Left lung (tissue), 4 donors: ENCODE measurements at regions not wholly inside any gene's neighbourhood (a gene's known extent, or its start where the extent isn't known, plus 50 kb on each side); places are given as distances from the start of the nearest gene placed in this dataset.

ENCODE experiments used
- ATAC-seq: fragments of 200-7000 bp; cut with Tn5 transposase; one replicate; pipeline ENCODE4 v1.9.1; 2020; ENCODE audit warnings: moderate library complexity
- DNase-seq, 4 donors: peaks; one replicate each; pipeline ENCODE4 v3.0.0-alpha.2; 2013 to 2020
- H3K27ac ChIP-seq, 2 donors: fragments of 200-600 bp; sonication (generic) in 1 of 2; one replicate each; pipeline versions ENCODE4 v1.5.0 to v1.8.0; 2020 to 2021
- H3K27me3 ChIP-seq, 2 donors: fragments of 200-600 bp; sonication (generic) in 1 of 2; one replicate each; pipeline versions ENCODE4 v1.5.0 to v1.8.0; 2020 to 2021
- H3K36me3 ChIP-seq, 2 donors: fragments of 200-600 bp; sonication (generic) in 1 of 2; one replicate each; pipeline versions ENCODE4 v1.5.0 to v1.8.0; 2020 to 2021
- H3K4me1 ChIP-seq, 2 donors: fragments of 200-600 bp; one replicate each; pipeline ENCODE4 v1.8.0; 2021
- H3K4me3 ChIP-seq, 2 donors: fragments of 200-600 bp; sonication (generic) in 1 of 2; one replicate each; pipeline versions ENCODE4 v1.5.0 to v1.8.0; 2020 to 2021; ENCODE audit warnings: mild to moderate bottlenecking in 1 of 2
- H3K9me3 ChIP-seq, 2 donors: fragments of 200-600 bp; sonication (generic) in 1 of 2; one replicate each; pipeline versions ENCODE4 v1.5.0 to v1.8.0; 2020 to 2021
- CTCF ChIP-seq, 2 donors: fragments of 200-600 bp; sonication (generic) in 1 of 2; IDR thresholded peaks; one replicate each; pipeline versions ENCODE4 v1.5.0 to v1.8.0; 2021; ENCODE audit warnings: antibody characterized with exemption in 2 of 2
- intact Hi-C, 2 donors: fragments of 100-400 bp; cut with DNase I; formaldehyde crosslinking; loops; one replicate each; pipeline versions ENCODE4 v1.11.2 to v1.14.2; 2022
- donor health status: DM: no; HTN: yes; CAD: no.
- donor health status: DM: no; HTN: no; CAD: no.

DNA sequence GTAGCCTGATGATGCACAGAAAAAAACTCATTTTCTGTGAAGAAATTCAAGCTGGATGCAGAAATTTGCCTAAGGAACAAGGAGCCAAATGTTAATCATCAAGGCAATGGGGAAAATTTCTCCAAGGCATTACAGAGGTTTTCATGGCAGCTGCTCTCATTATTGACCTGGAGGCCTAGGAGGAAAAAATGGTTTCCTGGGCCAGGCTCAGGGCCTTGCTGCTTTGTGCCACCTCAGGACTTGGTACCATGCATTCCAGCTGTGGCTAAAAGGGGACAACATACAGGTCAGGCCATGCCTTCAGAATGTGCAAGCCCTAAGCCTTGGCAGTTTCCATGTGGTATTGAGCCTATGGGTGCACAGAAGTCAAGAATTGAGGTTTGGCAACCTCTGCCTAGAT is 1320.1 kb upstream of the MIR17HG start:
- ATAC-seq (no peak), DNase-seq (no peak)
- no peak for TF ChIP-seq CTCF (IDR thresholded peaks at IDR 0.05)
- Histone ChIP-seq H3K36me3 (no peaks in the 10 kb centered on the region), H3K27me3 (no peaks in the 10 kb centered on the region), H3K4me1 (no peaks in the 10 kb centered on the region), H3K27ac (no peak overlapping the region), H3K4me3 (no peak overlapping the region), H3K9me3 (peaks cover 0 to 41% of the 10 kb centered on the region in 2 donors)
- intact Hi-C loops, result no loop called here

DNA sequence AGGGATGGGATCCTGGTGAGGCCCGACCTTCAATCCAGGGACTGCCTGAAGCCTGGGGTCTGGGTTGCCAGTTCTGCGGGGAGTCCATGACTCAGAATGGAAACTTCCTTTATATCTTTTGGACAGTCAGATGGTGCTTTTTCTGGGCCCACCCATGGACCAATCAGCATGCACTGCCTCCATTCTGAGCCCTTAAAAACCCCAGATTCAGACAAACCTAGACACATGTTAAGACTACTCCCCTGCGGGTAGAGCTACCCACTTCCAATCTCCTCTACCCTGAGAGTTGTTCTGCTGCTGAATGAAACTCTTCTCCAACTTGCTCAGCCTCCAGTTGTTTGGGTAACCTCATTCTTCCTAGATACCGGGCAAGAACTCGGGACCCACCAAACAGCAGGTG is 1315.2 kb upstream of the MIR17HG start:
- DNase-seq, result no peak
- H3K27ac ChIP-seq, result no peak overlapping the region
- H3K27me3 ChIP-seq, result no peaks in the 10 kb centered on the region
- peaks cover 0 to 27% of the 10 kb centered on the region in 2 donors for H3K9me3 ChIP-seq
- no peaks in the 10 kb centered on the region for H3K4me1 ChIP-seq
- TF ChIP-seq CTCF (IDR thresholded peaks at IDR 0.05), result no peak
- no peak overlapping the region for H3K4me3 ChIP-seq
- H3K36me3 ChIP-seq, result no peaks in the 10 kb centered on the region
- intact Hi-C loops, result no loop called here
- ATAC-seq, result no peak

DNA sequence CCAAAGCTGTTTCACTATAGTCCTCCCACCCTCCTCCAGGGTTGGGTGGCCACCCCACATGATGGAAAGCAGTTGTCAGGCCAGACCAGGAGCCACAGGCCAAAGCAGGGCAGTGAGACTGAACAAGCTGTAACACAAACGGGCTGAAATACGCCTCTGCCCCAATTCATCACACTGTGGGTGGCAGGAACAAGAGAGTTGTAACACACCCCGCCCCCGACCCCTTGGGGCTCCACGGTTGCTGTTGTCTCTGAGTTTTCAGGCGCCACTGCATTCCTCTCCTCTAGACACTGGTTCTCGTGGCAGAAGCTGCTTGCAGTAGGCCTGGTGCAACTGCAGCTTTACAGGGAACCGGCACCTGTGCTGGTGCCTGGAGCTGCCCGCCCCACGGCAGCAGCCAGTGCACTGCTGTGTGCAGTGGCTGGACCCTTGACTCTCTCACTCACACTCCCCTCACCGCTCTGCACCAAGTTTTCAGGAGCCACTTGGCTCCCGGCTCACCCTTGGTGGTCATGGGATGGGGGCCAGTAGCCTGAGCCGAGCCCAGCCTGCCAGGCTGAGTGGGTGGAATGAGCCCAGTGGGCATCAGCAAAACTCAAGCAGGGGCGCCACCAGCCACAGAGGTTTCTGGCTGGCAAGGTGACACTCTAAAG is 1314.5 kb upstream of the MIR17HG start:
- H3K4me1 ChIP-seq, result no peaks in the 10 kb centered on the region
- no peak overlapping the region for H3K27ac ChIP-seq
- no peak for TF ChIP-seq CTCF (IDR thresholded peaks at IDR 0.05)
- H3K9me3 ChIP-seq, result peaks cover 0 to 21% of the 10 kb centered on the region in 2 donors
- peak in 1 of 4 donors; percentile 42 for DNase-seq
- H3K27me3 ChIP-seq, result no peaks in the 10 kb centered on the region
- H3K4me3 ChIP-seq, result no peak overlapping the region
- intact Hi-C loops, result no loop called here
- no peak for ATAC-seq
- no peaks in the 10 kb centered on the region for H3K36me3 ChIP-seq

DNA sequence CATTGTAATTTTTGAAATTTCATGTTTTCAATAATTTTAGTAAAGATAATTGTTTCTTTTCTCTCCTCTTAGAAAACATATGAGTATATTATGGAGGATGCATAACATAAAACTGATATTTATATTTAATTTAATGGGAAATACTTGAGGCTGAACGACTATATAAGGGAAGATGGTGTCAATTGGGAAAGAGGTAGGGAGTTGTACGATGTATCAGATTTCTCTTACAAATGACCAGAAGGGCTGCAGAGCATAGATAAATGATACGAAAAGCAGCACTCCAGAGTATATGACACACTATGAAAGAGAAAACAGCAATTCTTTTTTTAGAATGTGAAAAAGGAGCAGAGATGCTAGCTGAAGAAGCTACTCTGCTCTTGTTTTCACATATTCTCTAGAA is 1308.0 kb upstream of the MIR17HG start:
- Histone ChIP-seq H3K27me3 (no peaks in the 10 kb centered on the region), H3K4me1 (no peaks in the 10 kb centered on the region), H3K36me3 (no peaks in the 10 kb centered on the region), H3K27ac (no peak overlapping the region), H3K4me3 (no peak overlapping the region), H3K9me3 (peaks cover 0 to 5% of the 10 kb centered on the region in 2 donors)
- no peak for DNase-seq
- intact Hi-C loops, result no loop called here
- TF ChIP-seq CTCF (IDR thresholded peaks at IDR 0.05), result no peak
- ATAC-seq, result no peak

DNA sequence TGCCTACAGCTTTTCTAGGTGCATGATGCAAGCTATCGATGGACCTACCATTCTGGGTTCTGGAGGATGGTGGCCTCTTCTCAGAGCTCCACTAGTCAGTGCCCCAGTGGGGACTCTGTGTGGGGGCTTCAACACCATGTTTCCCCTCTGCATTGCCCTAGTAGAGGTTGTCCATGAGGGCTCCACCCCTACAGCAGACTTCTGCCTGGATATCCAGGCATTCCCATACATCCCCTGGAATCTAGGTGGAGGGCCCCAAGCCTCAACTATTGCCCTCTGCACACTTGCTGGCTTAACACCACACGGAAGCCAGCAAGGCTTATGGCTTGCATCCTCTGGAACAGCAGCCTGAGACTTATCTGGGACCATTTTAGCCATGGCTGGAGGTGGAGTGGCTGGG is 1299.9 kb upstream of the MIR17HG start:
- no peak for ATAC-seq
- intact Hi-C loops, result no loop called here
- H3K4me1 ChIP-seq, result no peaks in the 10 kb centered on the region
- H3K27ac ChIP-seq, result no peak overlapping the region
- no peak overlapping the region for H3K4me3 ChIP-seq
- TF ChIP-seq CTCF (IDR thresholded peaks at IDR 0.05), result no peak
- H3K36me3 ChIP-seq, result no peaks in the 10 kb centered on the region
- H3K9me3 ChIP-seq, result peaks cover 0 to 12% of the 10 kb centered on the region in 2 donors
- H3K27me3 ChIP-seq, result no peaks in the 10 kb centered on the region
- no peak for DNase-seq
